Transverse colon (tissue), 1 donor: ENCODE measurements at regions not wholly inside any gene's neighbourhood (a gene's known extent, or its start where the extent isn't known, plus 50 kb on each side); places are given as distances from the start of the nearest gene placed in this dataset.

Source experiments
- EP300 ChIP-seq: sonication (generic); formaldehyde crosslinking; IDR thresholded peaks from one replicate; pipeline ENCODE4 v1.6.1; 2017; ENCODE audit warnings: antibody characterized with exemption, low read depth
- POLR2A ChIP-seq: fragments of 450-650 bp; IDR thresholded peaks from one replicate; pipeline ENCODE4 v1.6.1; 2016; ENCODE audit warnings: antibody characterized with exemption, mild to moderate bottlenecking, moderate library complexity

GRCh38 chr10:123443924-123444323 lies 222.2 kb upstream of the GPR26 start:
- no peak for TF ChIP-seq EP300
- TF ChIP-seq POLR2A: no peak
